GM13976 (cell line): ENCODE measurements at regions not wholly inside any gene's neighbourhood (a gene's known extent, or its start where the extent isn't known, plus 50 kb on each side); places are given as distances from the start of the nearest gene placed in this dataset.

ENCODE experiments used
- DNase-seq: peaks from one replicate; pipeline ENCODE4 v3.0.0; 2012; ENCODE audit warnings: low spot score
- CTCF ChIP-seq: IDR thresholded peaks from 2 replicates; pipeline ENCODE4 v1.5.1; 2012; ENCODE audit warnings: borderline replicate concordance, mild to moderate bottlenecking; ENCODE audit not compliant: insufficient read depth; ENCODE audit errors: extremely low read depth, missing control alignments, control extremely low read depth
- in situ Hi-C: fragments of 300-500 bp; cut with MboI; formaldehyde crosslinking; loops from one replicate; pipeline ENCODE4 v1.12.0; 2022; ENCODE audit warnings: low sequenced_read_pairs, mixed read lengths, inconsistent platforms; ENCODE audit not compliant: unreplicated experiment

GRCh38 chr5:60148366-60148765 is 254.8 kb upstream of the PDE4D start:
- TF ChIP-seq CTCF, result no peak
- in situ Hi-C loops, result no loop called here
- no peak for DNase-seq

GRCh38 chr5:60147791-60148190 is 254.3 kb upstream of the PDE4D start:
- in situ Hi-C loops, result no loop called here
- no peak for DNase-seq
- no peak for TF ChIP-seq CTCF

GRCh38 chr5:60143942-60144549 is 250.5 kb upstream of the PDE4D start:
- TF ChIP-seq CTCF, result no peak
- in situ Hi-C loops, result no loop called here

GRCh38 chr5:60141119-60141518 is 247.6 kb upstream of the PDE4D start:
- DNase-seq, result no peak
- in situ Hi-C loops, result no loop called here
- no peak for TF ChIP-seq CTCF

More at GRCh38 chr5:60143942-60144549, 250.5 kb upstream of the PDE4D start:
- no peak for DNase-seq

GRCh38 chr5:60136841-60137240 is 243.3 kb upstream of the PDE4D start:
- no peak for DNase-seq
- in situ Hi-C loops, result no loop called here
- no peak for TF ChIP-seq CTCF

- in situ Hi-C loops, result no loop called here
Observed at GRCh38 chr5:60131504-60131903, 238.0 kb upstream of the PDE4D start.

More at GRCh38 chr5:60131504-60131903, 238.0 kb upstream of the PDE4D start:
- TF ChIP-seq CTCF, result no peak
- DNase-seq, result no peak
